ENCODE measurements at regions not wholly inside any gene's neighbourhood (a gene's known extent, or its start where the extent isn't known, plus 50 kb on each side); places are given as distances from the start of the nearest gene placed in this dataset.

- H3K4me3 ChIP-seq (ENCODE audit: low read depth, low read length), result no peak overlapping the region
- TF ChIP-seq, protein P1, sequence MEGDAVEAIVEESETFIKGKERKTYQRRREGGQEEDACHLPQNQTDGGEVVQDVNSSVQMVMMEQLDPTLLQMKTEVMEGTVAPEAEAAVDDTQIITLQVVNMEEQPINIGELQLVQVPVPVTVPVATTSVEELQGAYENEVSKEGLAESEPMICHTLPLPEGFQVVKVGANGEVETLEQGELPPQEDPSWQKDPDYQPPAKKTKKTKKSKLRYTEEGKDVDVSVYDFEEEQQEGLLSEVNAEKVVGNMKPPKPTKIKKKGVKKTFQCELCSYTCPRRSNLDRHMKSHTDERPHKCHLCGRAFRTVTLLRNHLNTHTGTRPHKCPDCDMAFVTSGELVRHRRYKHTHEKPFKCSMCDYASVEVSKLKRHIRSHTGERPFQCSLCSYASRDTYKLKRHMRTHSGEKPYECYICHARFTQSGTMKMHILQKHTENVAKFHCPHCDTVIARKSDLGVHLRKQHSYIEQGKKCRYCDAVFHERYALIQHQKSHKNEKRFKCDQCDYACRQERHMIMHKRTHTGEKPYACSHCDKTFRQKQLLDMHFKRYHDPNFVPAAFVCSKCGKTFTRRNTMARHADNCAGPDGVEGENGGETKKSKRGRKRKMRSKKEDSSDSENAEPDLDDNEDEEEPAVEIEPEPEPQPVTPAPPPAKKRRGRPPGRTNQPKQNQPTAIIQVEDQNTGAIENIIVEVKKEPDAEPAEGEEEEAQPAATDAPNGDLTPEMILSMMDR (IDR thresholded peaks at IDR 0.05; ENCODE audit: borderline replicate concordance, insufficient read depth, low read depth, low read length), result no peak
Observed at GRCh38 chr11:70790671-70791300, 392.5 kb downstream of the CTTN start.

GRCh38 chr11:70796648-70797227, 398.4 kb downstream of the CTTN start:
- TF ChIP-seq, protein P1 (IDR thresholded peaks at IDR 0.05; ENCODE audit: borderline replicate concordance, insufficient read depth, low read depth, low read length), result no peak
- H3K4me3 ChIP-seq (ENCODE audit: low read depth, low read length), result no peak overlapping the region

DNA sequence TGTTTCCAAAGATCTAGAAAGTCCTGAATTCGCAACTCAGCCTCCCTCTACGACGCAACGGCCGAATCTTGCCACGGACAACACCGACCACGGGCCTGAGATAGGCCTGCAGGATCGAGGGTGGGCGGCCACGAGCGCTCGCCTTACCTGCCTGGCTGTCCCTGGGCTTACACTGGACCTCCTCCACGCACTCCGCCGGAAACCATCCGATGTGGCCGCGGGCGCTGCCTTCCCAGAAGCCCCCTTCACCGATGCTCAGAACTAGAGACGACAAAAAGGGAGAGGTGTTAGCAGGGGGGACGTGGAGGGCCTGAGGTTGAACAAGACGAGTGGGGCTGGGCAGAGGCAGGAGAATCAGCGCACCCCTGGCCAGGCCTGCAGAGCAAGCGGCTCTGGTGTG, 400.0 kb downstream of the CTTN start:
- TF ChIP-seq, protein P1 (IDR thresholded peaks at IDR 0.05; ENCODE audit: borderline replicate concordance, insufficient read depth, low read depth, low read length), result no peak
- no peak overlapping the region for H3K4me3 ChIP-seq (ENCODE audit: low read depth, low read length)

- TF ChIP-seq, protein P1 (IDR thresholded peaks at IDR 0.05; ENCODE audit: borderline replicate concordance, insufficient read depth, low read depth, low read length), result no peak
- H3K4me3 ChIP-seq (ENCODE audit: low read depth, low read length), result no peak overlapping the region
Observed at GRCh38 chr11:70799386-70799785, 401.1 kb downstream of the CTTN start.

DNA sequence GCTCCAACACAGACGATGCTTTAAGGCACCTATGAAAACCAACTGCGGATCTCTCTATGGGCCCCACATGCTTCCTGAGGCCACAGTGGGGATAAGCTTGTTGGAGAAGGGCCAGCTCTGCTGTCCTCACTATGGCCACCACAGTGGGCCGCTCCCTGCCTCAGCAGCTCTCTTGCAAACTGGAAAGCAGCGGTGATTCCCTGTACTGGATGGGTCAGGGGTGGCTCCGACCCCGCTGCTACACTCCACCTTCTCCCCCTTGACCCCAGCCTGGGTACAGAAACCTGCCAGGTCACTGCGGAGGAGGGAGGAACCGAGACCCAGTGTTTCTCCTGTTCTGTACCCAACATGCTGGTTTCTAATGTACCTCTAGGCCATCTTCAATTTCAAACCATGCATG, 403.9 kb downstream of the CTTN start:
- TF ChIP-seq, protein P1 (IDR thresholded peaks at IDR 0.05; ENCODE audit: borderline replicate concordance, insufficient read depth, low read depth, low read length), result no peak
- H3K4me3 ChIP-seq (ENCODE audit: low read depth, low read length), result no peak overlapping the region

- TF ChIP-seq, protein P1 (IDR thresholded peaks at IDR 0.05; ENCODE audit: borderline replicate concordance, insufficient read depth, low read depth, low read length), result no peak
- no peak overlapping the region for H3K4me3 ChIP-seq (ENCODE audit: low read depth, low read length)
Observed at GRCh38 chr11:70804139-70804837, 406.0 kb downstream of the CTTN start.

- H3K4me3 ChIP-seq (ENCODE audit: low read depth, low read length), result no peak overlapping the region
- TF ChIP-seq, protein P1 (IDR thresholded peaks at IDR 0.05; ENCODE audit: borderline replicate concordance, insufficient read depth, low read depth, low read length), result no peak
Observed at GRCh38 chr11:70805243-70805642, 406.9 kb downstream of the CTTN start.
